DMS153 (cell line): ENCODE measurements at regions not wholly inside any gene's neighbourhood (a gene's known extent, or its start where the extent isn't known, plus 50 kb on each side); places are given as distances from the start of the nearest gene placed in this dataset.

Experiments used
- DNase-seq: peaks from one replicate; lab custom pipeline; 2025; lab: John Stamatoyannopoulos, UW

DNA sequence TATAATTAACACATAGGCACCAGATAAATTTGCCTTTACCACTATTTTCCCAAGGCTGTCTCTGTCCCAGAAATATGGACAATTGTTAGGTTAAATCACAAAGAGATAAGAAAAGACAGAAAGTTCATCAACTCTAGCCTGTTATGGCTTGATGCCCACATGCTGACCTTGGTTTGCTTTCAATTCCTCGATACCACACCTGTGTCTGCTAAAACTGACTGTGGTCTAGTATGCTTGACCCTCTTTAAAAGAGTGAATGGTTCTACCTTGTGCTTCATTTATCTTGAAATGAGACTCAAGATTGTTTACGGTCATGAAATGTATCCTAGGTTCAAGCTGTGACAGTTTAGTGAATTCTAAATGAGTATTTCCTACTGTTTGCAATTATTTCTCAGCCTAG lies 909.0 kb upstream of the LRRTM1 start:
- no peak for DNase-seq

DNA sequence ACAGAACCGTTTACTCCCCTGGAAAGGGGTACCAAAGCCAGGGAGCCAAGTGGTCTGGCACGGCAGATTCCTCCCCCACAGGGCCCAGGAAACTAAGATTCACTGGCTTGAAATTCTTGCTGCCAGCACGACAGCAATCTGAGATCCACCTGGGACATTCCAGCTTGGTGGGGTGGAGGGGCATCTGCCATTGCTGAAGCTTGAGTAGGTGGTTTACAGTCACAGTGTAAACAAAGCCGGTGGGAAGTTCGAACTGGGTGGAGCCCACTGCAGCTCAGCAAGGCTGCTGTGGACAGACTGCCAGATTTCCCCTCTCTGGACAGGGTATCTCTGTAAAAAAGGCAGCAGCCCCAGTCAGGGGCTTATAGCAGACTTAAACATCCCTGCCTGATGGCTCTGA lies 901.7 kb upstream of the LRRTM1 start:
- no peak for DNase-seq

GRCh38 chr2:81196933-81197628 lies 892.5 kb upstream of the LRRTM1 start:
- no peak for DNase-seq

- DNase-seq: no peak
Measured at GRCh38 chr2:81196383-81196851, 891.9 kb upstream of the LRRTM1 start.

- DNase-seq: no peak
Measured at GRCh38 chr2:81195774-81196382, 891.3 kb upstream of the LRRTM1 start.

DNA sequence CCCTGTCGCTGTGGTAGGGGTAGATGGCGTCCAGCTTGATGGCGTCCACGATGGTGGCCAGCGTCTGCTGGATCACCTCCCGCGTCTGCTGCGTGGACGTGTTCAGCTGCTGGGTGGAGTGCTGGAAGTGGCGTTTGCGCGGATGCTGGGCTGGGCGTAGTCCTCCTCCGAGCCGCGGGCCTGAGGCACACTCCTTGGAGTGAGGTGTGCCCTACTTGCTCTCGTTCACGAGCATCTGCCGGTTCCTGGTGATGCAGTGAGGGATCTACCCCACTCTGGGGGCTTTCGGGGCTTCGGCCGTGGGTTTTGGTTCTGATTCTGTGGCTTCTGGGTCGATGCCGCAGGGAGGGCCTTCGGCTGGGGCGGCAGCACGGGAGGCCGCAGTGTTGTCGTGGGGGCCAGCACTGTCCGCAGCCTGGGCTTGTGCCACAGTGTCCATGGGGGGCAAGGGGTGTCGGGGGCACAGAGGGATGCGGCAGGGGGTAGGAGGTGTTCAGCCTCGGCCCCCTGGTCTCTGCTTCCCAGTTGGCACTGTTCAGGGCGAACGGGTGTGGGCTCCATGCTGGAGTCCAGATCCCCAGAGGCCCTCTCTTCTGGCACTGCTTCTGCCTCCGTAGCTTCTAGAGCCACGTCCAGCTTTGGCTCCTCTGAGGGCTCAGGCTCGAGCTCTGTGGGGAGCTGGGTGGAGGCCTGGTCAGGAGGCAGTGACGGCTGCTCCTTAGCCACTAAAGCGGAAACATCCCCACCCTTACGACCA lies 890.6 kb upstream of the LRRTM1 start:
- DNase-seq: no peak

DNA sequence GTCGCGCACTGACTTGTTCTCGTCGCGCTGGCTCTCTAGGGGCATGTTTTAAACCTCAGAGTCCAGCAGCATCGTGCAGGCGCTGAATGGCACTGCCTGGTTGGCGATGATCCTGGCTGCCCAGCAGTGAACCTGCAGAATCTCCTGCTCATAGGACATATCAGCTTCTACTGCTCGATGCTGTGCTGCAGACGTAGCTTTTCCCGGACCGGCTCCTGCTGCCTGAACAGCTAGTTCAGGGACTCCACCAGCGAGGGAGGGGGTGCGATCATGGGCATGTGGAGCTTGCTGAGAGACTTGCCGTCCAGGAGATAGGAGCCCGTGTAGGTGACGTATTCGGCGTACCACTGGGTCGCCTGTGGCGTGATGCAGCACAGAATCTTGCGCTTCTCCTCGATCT lies 890.0 kb upstream of the LRRTM1 start:
- DNase-seq: no peak

- no peak for DNase-seq
Measured at GRCh38 chr2:81194176-81194575, 889.6 kb upstream of the LRRTM1 start.

GRCh38 chr2:81181845-81182244 lies 877.3 kb upstream of the LRRTM1 start:
- DNase-seq: no peak

GRCh38 chr2:81171447-81171846 lies 866.9 kb upstream of the LRRTM1 start:
- no peak for DNase-seq

GRCh38 chr2:81163583-81163982 lies 859.0 kb upstream of the LRRTM1 start:
- no peak for DNase-seq

- DNase-seq: no peak
Measured at GRCh38 chr2:81158505-81158904, 854.0 kb upstream of the LRRTM1 start.

DNA sequence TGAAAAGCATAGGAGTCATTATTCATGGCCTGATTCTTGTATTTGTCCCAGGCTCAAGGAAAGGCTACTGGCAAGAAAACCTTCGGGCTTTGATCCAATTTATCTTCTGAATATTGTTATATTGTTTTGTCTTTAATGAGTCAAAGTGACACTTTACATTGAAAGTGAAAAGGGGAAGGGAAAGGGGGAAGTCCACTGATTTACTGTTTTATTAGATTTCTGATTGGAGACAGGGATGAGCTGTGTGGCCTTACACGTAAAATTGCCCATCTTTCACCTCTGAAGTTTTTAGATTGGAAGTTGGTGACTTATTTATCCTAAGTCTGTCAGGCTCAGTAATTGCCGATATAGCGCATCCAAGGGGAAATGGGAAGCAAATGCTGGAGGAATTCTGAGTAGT lies 843.8 kb upstream of the LRRTM1 start:
- DNase-seq: no peak

DNA sequence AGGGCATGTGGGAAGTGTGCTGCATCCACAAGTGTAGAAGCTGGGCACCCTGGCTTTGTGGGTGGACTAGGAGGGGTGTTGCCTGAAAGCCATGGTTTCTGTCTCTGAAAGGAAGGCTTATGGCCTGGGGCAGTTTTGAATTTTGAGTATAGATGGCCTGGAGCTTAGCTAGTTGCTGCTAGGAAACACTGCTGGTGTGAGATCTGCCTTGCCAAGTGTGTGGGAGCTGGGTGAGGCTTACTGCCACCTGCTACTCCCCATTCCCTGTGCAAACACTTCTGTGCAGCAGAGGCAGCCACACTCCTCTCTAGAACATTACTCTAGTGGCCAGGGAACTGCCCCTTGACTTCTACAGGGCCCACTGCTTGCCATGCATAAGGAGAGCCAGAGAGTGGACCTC lies 831.7 kb upstream of the LRRTM1 start:
- DNase-seq: no peak

GRCh38 chr2:81097361-81097760 lies 792.8 kb upstream of the LRRTM1 start:
- no peak for DNase-seq

DNA sequence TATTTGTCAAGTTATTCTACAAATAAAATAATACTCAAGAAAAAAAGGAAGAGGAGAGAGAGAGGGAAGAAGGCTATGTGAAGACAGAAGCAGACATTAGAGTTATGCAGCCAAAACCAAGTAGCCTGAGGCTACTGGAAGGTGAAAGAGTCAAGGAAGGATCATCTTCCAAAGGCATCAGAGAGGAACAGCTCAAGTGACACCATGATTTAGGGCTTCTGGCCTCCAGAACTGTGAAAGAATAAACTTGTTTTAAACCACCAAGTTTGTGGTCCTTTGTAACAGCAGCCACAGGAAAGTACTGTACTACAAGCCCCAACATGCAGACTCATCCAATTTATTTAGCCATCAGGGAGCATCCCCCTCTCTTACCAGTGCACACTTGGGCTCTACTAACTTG lies 788.5 kb upstream of the LRRTM1 start:
- no peak for DNase-seq

DNA sequence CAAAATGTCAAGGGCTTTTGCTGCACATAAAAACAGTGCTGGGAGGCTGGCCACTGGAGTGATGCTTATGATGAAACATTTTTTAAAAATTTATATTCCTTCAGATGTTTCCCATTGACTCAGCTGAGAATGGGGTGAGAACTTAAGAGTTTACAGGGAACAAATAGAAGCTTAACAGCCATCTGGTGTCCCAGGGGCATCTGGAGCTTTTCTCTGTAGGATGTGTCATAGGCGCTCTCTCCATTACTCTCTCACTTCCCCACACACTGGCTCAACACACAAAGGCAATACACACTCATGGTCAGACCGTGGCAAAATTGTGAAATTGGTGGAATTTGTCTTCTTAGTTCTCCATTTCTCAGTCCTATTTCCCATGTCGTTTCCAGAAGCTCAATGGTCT lies 783.1 kb upstream of the LRRTM1 start:
- no peak for DNase-seq

GRCh38 chr2:81084101-81084500 lies 779.5 kb upstream of the LRRTM1 start:
- DNase-seq: no peak

GRCh38 chr2:81078631-81079030 lies 774.1 kb upstream of the LRRTM1 start:
- no peak for DNase-seq

DNA sequence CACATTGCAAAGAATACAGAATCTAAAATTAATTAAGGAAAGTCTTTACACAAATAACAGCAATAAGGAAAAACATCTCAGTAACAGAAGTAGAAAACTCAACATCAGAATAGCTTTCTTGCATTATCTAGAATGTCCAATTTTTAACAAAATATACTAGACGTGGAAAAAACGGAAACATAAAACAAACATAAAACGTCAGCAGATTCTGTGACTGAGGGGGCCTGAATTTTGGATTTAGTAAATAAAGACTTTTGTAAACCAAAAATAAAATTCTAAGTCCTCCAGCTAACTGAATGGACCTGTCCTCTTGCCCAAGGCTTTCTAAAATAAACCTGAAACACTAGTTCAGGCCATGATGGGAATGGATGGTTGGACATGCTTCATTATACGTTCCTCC lies 773.5 kb upstream of the LRRTM1 start:
- no peak for DNase-seq

DNA sequence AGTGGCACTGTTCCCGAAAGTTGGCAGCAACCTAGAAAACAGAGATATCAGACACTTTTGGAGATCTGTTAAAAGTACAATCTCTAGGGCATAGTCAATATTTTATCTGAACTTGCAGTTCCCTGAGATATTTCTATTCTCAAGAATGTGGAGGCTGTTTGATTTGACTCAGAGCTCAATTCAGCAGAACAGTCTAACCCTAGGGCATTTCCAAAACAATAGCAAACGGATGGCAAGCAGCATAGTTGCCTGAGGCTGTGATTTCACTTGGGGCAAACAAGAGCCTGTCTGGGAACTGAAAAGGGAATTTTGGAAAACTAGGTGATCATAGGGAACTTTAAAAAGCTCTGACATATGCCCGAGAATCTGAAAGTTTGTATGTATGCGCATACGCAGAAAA lies 772.8 kb upstream of the LRRTM1 start:
- no peak for DNase-seq

DNA sequence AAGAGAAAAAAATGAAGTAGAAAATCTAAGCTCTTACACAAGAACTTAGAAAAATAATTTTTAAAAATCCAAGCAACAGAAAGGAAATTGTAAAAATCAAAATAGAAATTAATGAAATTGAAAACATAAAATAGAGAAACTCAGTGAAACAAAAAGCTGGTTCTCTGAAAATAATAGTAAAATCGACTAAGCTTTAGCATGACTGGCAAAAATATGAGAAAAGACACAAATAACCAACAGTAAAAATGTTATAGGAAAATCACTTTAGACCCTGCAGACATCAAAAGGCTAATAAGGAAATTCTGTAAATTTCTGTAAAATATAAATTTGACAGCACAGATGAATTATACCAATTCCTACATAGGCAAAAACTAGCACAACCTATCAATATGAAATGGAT lies 768.9 kb upstream of the LRRTM1 start:
- no peak for DNase-seq

- no peak for DNase-seq
Measured at GRCh38 chr2:81068144-81068543, 763.6 kb upstream of the LRRTM1 start.
